ENCODE measurements at regions not wholly inside any gene's neighbourhood (a gene's known extent, or its start where the extent isn't known, plus 50 kb on each side); places are given as distances from the start of the nearest gene placed in this dataset.
A peak's percentile ranks its signal among the peaks of the same experiment; 100 is the strongest.

DNA sequence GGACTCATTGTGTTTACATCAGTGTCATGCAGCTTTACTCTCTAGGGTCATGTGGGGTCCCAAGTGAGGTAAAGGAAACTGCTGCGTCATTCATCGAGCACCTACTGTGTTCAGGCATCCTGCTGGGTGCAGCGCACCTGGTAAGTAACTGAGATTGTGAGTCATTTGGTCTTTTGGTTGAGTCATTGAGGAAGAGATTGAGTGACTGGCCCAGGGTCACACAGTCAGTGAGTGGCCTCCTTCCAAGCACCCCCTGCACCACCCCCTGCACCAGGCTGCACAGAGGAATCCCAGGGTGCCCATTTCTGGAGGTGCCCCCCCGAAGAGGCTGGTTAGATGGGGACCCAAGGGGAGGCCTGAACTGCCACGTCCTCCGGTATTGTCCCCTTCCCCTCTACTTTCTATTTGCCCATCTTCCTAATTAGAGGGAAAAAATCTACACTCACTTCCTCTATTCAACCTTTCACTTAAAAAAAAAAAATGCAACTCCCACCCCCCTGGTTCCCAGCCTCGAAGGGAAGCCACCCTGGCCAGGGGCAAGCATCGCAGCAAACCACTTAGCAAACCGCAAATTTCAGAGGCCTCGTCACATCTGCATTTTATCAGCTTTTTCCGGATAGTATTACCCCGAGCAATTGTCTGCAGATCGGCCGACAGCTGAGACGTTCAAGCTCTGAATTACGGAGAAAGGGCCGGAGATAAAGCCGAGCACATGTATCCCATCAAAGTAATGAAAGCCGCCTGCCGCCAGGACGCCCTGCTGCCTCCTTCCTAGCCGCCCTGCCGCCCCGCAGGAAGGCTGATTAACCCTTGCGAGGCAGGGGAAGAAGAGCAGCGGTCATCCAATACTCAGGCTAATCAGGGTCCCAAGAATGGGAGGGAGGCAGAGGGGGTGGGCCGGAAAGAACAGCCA is 96.3 kb upstream of the MSX1 start:
- DNase-seq (ENCODE audit: low read depth in 4 of 6, low spot score in 6 of 6), result peak in 2 of 6 donors; percentile 23 to 41
- Histone ChIP-seq H3K27ac (ENCODE audit: low read depth, low read length) (no peak overlapping the region), H3K4me1 (ENCODE audit: control insufficient read depth, insufficient read depth, low read length) (peaks cover 21% of the 10 kb centered on the region), H3K9me3 (ENCODE audit: control insufficient read depth, insufficient read depth, low read length) (no peaks in the 10 kb centered on the region), H3K36me3 (ENCODE audit: control insufficient read depth, insufficient read depth, low read length) (no peaks in the 10 kb centered on the region), H3K27me3 (ENCODE audit: control insufficient read depth, insufficient read depth, low read length) (peaks cover 14% of the 10 kb centered on the region), H3K4me3 (ENCODE audit: low read depth, low read length) (no peak overlapping the region)
- WGBS (ENCODE audit: insufficient coverage), result 41% methylated on average over 26 of the region's 27 CpGs

DNA sequence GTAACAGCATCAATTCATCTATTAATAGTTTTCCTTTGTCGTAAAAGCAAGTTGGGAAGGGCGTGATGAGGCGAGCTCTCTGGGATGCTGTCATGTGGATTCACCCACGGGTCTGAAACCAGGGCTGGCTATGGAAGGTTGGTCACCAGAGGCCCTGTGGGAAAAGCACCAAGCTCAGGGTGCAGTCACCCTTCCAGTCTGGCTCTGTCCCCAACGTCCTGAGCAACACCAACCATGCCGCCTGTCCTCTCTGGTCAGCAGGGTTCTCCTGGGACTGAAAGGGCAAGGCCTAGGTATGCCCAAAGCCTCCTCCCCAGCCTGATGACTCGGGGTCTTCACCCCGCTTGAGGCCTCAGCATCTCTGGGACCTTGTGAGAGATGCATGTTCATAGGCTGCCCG is 97.2 kb upstream of the MSX1 start:
- DNase-seq (ENCODE audit: low read depth in 4 of 6, low spot score in 6 of 6), result no peak
- 91% methylated on average over 9 of the region's 9 CpGs for WGBS (ENCODE audit: insufficient coverage)
- H3K4me1 ChIP-seq (ENCODE audit: control insufficient read depth, insufficient read depth, low read length), result peaks cover 21% of the 10 kb centered on the region
- no peak overlapping the region for H3K4me3 ChIP-seq (ENCODE audit: low read depth, low read length)
- peaks cover 14% of the 10 kb centered on the region for H3K27me3 ChIP-seq (ENCODE audit: control insufficient read depth, insufficient read depth, low read length)
- no peaks in the 10 kb centered on the region for H3K9me3 ChIP-seq (ENCODE audit: control insufficient read depth, insufficient read depth, low read length)
- H3K27ac ChIP-seq (ENCODE audit: low read depth, low read length), result no peak overlapping the region
- H3K36me3 ChIP-seq (ENCODE audit: control insufficient read depth, insufficient read depth, low read length), result no peaks in the 10 kb centered on the region

DNA sequence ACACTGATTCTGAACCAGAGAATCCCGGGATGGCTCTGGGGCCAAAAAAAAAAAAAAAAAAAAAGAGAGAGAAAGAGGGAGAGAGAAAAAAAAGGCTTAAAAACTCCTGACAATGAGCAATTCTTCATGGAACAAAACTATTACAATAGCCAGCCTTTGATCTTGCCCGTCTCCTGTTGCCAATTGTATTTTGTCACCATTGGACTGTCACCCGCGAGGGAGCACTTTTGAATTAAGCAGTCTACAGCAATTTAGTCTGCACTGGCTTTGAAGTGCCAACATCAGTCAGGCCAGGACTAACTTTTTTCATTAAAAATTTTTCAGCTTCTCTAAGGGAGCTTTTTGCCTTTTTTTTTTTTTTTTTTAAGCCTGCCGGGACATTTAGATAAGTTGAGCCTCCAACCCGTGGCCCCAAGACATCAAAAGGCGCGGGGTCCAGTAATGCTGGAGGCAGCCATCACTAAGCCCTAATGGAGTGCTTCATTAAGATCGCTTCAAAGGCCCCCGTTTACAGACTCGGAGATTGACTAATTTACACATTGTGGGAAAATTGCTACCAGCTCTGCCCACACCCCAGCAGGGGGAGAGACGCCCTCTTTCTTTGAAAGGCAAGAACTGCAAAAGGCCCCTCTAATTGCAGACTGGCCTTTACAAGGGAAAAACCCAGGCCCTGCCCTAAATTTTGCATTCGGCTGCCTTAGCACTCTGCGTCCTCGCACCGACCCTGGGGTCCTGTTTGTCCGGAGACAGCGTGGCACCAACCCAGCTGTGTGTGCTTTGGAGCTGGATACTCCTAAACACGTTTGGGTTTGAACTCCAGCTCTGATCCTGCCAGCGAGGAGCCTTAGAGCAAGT is 98.1 kb upstream of the MSX1 start:
- no peak overlapping the region for H3K4me3 ChIP-seq (ENCODE audit: low read depth, low read length)
- H3K36me3 ChIP-seq (ENCODE audit: control insufficient read depth, insufficient read depth, low read length), result no peaks in the 10 kb centered on the region
- WGBS (ENCODE audit: insufficient coverage), result 32% methylated on average over 16 of the region's 20 CpGs
- peaks cover 21% of the 10 kb centered on the region for H3K4me1 ChIP-seq (ENCODE audit: control insufficient read depth, insufficient read depth, low read length)
- peaks cover 14% of the 10 kb centered on the region for H3K27me3 ChIP-seq (ENCODE audit: control insufficient read depth, insufficient read depth, low read length)
- peak in 2 of 6 donors; percentile 50 to 67 for DNase-seq (ENCODE audit: low read depth in 4 of 6, low spot score in 6 of 6)
- no peak overlapping the region for H3K27ac ChIP-seq (ENCODE audit: low read depth, low read length)
- no peaks in the 10 kb centered on the region for H3K9me3 ChIP-seq (ENCODE audit: control insufficient read depth, insufficient read depth, low read length)

DNA sequence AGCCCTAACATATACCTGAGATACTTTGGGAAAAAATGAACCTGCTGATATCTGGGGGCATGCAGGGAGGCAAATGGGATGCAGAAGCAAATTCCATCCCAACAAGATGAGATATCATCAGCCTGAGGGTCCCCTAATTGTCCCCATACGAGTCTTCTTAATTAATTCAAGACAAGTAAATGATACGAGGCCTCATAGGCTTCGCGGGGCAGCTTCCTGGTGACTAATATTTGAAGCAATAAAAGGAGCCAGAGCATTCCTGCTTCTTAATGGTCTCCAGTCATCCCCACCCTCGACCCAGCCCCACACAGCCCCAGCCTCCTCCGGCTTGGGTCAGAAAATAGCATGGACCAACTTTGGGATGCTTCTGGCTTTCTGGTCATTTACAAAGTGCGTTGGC is 99.6 kb upstream of the MSX1 start:
- no peaks in the 10 kb centered on the region for H3K36me3 ChIP-seq (ENCODE audit: control insufficient read depth, insufficient read depth, low read length)
- H3K9me3 ChIP-seq (ENCODE audit: control insufficient read depth, insufficient read depth, low read length), result no peaks in the 10 kb centered on the region
- peak in 1 of 6 donors; percentile 35 for DNase-seq (ENCODE audit: low read depth in 4 of 6, low spot score in 6 of 6)
- H3K4me1 ChIP-seq (ENCODE audit: control insufficient read depth, insufficient read depth, low read length), result peaks cover 25% of the 10 kb centered on the region
- H3K4me3 ChIP-seq (ENCODE audit: low read depth, low read length), result no peak overlapping the region
- 84% methylated on average over 2 of the region's 7 CpGs for WGBS (ENCODE audit: insufficient coverage)
- peaks cover 14% of the 10 kb centered on the region for H3K27me3 ChIP-seq (ENCODE audit: control insufficient read depth, insufficient read depth, low read length)
- no peak overlapping the region for H3K27ac ChIP-seq (ENCODE audit: low read depth, low read length)

DNA sequence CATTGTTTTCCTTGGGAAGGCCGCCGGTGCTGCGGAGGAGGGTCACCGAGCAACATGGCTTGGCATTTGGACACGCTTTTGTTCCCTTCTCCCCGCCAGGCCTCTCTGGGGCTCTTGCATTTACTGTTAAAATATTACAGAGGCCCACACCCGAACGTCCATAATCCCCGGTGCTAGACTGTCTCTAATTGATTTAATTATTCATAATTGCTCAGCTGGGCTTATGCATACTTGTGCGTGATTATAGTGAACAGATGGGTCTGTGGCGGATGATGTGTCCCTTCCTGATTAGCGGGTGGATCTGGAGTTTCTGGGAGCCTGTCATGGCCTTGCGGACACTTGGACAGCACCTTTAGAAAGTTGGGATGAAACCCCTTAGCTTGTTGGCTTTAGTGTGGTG is 100.2 kb upstream of the MSX1 start:
- Histone ChIP-seq H3K27me3 (ENCODE audit: control insufficient read depth, insufficient read depth, low read length) (peaks cover 14% of the 10 kb centered on the region), H3K4me3 (ENCODE audit: low read depth, low read length) (no peak overlapping the region), H3K4me1 (ENCODE audit: control insufficient read depth, insufficient read depth, low read length) (peaks cover 29% of the 10 kb centered on the region), H3K9me3 (ENCODE audit: control insufficient read depth, insufficient read depth, low read length) (no peaks in the 10 kb centered on the region), H3K27ac (ENCODE audit: low read depth, low read length) (no peak overlapping the region), H3K36me3 (ENCODE audit: control insufficient read depth, insufficient read depth, low read length) (no peaks in the 10 kb centered on the region)
- DNase-seq (ENCODE audit: low read depth in 4 of 6, low spot score in 6 of 6), result peak in 1 of 6 donors; percentile 79
- 84% methylated on average over 9 of the region's 13 CpGs for WGBS (ENCODE audit: insufficient coverage)

DNA sequence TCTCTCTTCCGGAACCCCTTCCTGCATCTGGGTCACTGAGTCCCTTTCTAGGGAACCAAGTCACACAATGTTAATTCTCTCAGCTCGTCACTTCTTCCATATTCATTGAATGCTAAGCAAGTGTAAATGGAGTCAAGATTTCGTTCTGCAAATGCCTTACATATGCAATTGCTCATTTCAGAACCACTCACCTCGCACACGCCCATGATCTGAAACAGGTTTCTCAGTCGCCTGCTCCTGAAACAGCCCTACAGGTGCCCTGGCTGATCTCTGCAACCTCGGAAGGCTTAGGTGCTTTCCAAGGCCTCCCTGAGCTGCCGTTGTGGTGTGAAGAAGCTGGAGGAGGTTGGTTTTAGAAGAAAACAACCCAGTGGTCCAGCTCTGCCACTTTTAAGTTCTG is 100.8 kb upstream of the MSX1 start:
- no peak for DNase-seq (ENCODE audit: low read depth in 4 of 6, low spot score in 6 of 6)
- no peak overlapping the region for H3K4me3 ChIP-seq (ENCODE audit: low read depth, low read length)
- peaks cover 10% of the 10 kb centered on the region for H3K27me3 ChIP-seq (ENCODE audit: control insufficient read depth, insufficient read depth, low read length)
- peaks cover 29% of the 10 kb centered on the region for H3K4me1 ChIP-seq (ENCODE audit: control insufficient read depth, insufficient read depth, low read length)
- H3K9me3 ChIP-seq (ENCODE audit: control insufficient read depth, insufficient read depth, low read length), result no peaks in the 10 kb centered on the region
- no peak overlapping the region for H3K27ac ChIP-seq (ENCODE audit: low read depth, low read length)
- 82% methylated on average over 7 of the region's 8 CpGs for WGBS (ENCODE audit: insufficient coverage)
- no peaks in the 10 kb centered on the region for H3K36me3 ChIP-seq (ENCODE audit: control insufficient read depth, insufficient read depth, low read length)

DNA sequence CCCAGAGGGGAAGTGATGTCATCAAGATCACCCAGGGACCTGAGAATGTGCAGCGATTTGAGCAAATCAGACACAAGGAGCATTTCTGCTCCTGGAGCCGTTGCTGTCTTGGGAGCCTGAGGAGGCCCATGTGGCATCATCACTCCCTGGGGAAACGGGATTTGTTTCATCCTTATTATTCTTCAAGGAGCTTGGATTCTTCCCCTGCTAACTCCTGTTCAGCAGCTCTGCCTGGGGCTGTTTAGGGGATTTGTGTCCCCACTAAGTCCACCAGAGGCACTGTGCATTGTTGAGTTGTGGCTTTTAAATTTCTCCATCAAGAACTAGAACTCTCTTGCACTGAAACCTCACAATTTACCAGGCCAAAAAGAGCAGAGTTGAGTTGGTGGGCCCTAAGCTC is 104.2 kb upstream of the MSX1 start:
- WGBS (ENCODE audit: insufficient coverage), result 89% methylated on average over 3 of the region's 3 CpGs
- Histone ChIP-seq H3K9me3 (ENCODE audit: control insufficient read depth, insufficient read depth, low read length) (no peaks in the 10 kb centered on the region), H3K27me3 (ENCODE audit: control insufficient read depth, insufficient read depth, low read length) (peaks cover 6% of the 10 kb centered on the region)

DNA sequence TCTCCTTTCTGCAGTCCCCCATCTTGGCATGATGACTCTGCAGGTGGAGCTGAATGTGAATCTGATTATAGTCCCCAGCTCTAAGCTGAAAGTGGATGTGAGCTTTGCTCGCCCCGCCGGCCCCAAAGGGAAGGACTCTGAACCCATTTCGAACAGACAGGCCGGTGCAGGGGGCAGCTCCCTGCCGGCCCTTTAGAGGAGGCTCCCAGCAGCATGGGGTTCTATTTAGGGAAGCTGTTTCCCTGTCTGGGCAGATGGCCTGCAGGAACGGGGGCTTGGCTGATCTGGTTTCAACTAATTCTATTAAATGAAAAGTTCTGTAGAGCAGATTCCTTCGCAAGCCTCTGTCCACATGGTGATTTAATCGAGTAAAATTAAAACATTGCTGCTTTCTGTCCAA is 104.8 kb upstream of the MSX1 start:
- Histone ChIP-seq H3K4me3 (ENCODE audit: low read depth, low read length) (no peak overlapping the region), H3K27ac (ENCODE audit: low read depth, low read length) (no peak overlapping the region), H3K4me1 (ENCODE audit: control insufficient read depth, insufficient read depth, low read length) (peaks cover 30% of the 10 kb centered on the region), H3K9me3 (ENCODE audit: control insufficient read depth, insufficient read depth, low read length) (no peaks in the 10 kb centered on the region), H3K27me3 (ENCODE audit: control insufficient read depth, insufficient read depth, low read length) (peaks cover 6% of the 10 kb centered on the region), H3K36me3 (ENCODE audit: control insufficient read depth, insufficient read depth, low read length) (no peaks in the 10 kb centered on the region)
- DNase-seq (ENCODE audit: low read depth in 4 of 6, low spot score in 6 of 6), result no peak
- WGBS (ENCODE audit: insufficient coverage), result 49% methylated on average over 9 of the region's 9 CpGs

More for the DNA sequence above, 104.2 kb upstream of the MSX1 start:
- Histone ChIP-seq H3K27ac (ENCODE audit: low read depth, low read length) (no peak overlapping the region), H3K36me3 (ENCODE audit: control insufficient read depth, insufficient read depth, low read length) (no peaks in the 10 kb centered on the region), H3K4me3 (ENCODE audit: low read depth, low read length) (no peak overlapping the region), H3K4me1 (ENCODE audit: control insufficient read depth, insufficient read depth, low read length) (peaks cover 30% of the 10 kb centered on the region)
- DNase-seq (ENCODE audit: low read depth in 4 of 6, low spot score in 6 of 6), result no peak

DNA sequence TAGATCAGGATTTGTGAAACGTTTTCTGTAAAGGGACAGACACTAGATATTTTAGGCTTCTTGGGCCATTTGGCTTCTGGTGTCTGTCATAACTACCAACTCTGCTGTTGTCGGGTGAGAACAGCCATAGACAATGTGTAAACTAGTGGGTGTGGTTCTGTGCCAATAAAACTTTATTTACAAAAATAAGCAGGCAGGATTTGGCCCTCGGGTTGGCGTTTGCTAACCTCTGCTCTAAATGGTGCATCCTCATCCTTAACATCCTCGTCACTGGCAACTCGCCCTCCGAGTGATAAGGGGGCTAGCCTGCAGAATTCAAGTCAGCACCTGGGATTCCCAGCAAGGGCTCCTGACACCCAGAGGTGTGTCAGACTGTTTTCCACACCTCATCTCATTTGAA is 105.8 kb upstream of the MSX1 start:
- Histone ChIP-seq H3K27ac (ENCODE audit: low read depth, low read length) (no peak overlapping the region), H3K4me1 (ENCODE audit: control insufficient read depth, insufficient read depth, low read length) (peaks cover 22% of the 10 kb centered on the region), H3K36me3 (ENCODE audit: control insufficient read depth, insufficient read depth, low read length) (no peaks in the 10 kb centered on the region), H3K9me3 (ENCODE audit: control insufficient read depth, insufficient read depth, low read length) (no peaks in the 10 kb centered on the region), H3K4me3 (ENCODE audit: low read depth, low read length) (no peak overlapping the region), H3K27me3 (ENCODE audit: control insufficient read depth, insufficient read depth, low read length) (peaks cover 8% of the 10 kb centered on the region)
- 85% methylated on average over 6 of the region's 7 CpGs for WGBS (ENCODE audit: insufficient coverage)
- no peak for DNase-seq (ENCODE audit: low read depth in 4 of 6, low spot score in 6 of 6)
